ENCODE measurements at regions not wholly inside any gene's neighbourhood (a gene's known extent, or its start where the extent isn't known, plus 50 kb on each side); places are given as distances from the start of the nearest gene placed in this dataset.

DNA sequence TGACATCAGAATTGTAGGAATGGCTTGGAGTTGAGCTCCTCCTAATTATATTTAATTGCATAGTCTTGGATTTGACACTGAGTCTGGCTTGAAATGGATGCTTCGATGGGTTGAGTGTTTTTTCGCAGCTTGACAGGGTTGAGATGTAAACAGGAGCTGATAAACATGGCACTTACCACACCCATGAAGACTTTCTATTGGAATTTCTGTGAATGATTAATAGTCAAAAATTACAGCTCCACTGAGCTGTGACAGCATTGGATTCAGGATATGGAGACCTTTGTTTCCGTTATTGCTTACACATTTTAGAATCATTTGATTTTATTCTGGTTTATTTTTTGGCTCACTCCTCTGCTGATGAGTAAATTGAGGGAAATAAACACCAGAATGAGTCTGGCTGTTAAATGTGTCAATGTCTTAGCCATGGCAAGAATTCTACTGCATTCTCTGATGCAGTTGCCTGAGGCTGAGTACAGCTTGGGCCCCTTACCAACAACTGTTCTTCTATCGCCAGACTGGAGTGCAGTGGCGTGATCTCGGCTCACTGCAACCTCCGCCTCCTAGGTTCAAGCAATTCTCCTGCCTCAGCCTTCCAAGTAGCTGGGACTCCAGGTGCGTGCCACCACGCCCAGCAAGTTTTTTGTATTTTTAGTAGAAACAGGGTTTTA is 128.1 kb upstream of the DOK5 start:
- TF ChIP-seq, protein P1, sequence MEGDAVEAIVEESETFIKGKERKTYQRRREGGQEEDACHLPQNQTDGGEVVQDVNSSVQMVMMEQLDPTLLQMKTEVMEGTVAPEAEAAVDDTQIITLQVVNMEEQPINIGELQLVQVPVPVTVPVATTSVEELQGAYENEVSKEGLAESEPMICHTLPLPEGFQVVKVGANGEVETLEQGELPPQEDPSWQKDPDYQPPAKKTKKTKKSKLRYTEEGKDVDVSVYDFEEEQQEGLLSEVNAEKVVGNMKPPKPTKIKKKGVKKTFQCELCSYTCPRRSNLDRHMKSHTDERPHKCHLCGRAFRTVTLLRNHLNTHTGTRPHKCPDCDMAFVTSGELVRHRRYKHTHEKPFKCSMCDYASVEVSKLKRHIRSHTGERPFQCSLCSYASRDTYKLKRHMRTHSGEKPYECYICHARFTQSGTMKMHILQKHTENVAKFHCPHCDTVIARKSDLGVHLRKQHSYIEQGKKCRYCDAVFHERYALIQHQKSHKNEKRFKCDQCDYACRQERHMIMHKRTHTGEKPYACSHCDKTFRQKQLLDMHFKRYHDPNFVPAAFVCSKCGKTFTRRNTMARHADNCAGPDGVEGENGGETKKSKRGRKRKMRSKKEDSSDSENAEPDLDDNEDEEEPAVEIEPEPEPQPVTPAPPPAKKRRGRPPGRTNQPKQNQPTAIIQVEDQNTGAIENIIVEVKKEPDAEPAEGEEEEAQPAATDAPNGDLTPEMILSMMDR (IDR thresholded peaks at IDR 0.05): no peak
- TF ChIP-seq NR2C2 (CRISPR knock-in tag; IDR thresholded peaks at IDR 0.05) (no peak), CREB1 (CRISPR knock-in tag; IDR thresholded peaks at IDR 0.05) (no peak), NFYB (CRISPR knock-in tag; conservative IDR thresholded peaks at IDR 0.05; ENCODE audit: low read depth) (no peak), ZNF416 (CRISPR knock-in tag; IDR thresholded peaks at IDR 0.05) (no peak), RELA (CRISPR knock-in tag; IDR thresholded peaks at IDR 0.05; ENCODE audit: borderline replicate concordance) (no peak), IRF2 (CRISPR knock-in tag; IDR thresholded peaks at IDR 0.05; ENCODE audit: borderline replicate concordance, low read depth) (no peak), ATF1 (CRISPR knock-in tag; IDR thresholded peaks at IDR 0.05) (no peak), ZBTB21 (CRISPR knock-in tag; IDR thresholded peaks at IDR 0.05; ENCODE audit: borderline replicate concordance) (no peak)
- TF ChIP-seq, protein P2, sequence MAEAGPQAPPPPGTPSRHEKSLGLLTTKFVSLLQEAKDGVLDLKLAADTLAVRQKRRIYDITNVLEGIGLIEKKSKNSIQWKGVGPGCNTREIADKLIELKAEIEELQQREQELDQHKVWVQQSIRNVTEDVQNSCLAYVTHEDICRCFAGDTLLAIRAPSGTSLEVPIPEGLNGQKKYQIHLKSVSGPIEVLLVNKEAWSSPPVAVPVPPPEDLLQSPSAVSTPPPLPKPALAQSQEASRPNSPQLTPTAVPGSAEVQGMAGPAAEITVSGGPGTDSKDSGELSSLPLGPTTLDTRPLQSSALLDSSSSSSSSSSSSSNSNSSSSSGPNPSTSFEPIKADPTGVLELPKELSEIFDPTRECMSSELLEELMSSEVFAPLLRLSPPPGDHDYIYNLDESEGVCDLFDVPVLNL (CRISPR knock-in tag; IDR thresholded peaks at IDR 0.05; ENCODE audit: borderline replicate concordance, low read depth): no peak
- TF ChIP-seq, protein P3, sequence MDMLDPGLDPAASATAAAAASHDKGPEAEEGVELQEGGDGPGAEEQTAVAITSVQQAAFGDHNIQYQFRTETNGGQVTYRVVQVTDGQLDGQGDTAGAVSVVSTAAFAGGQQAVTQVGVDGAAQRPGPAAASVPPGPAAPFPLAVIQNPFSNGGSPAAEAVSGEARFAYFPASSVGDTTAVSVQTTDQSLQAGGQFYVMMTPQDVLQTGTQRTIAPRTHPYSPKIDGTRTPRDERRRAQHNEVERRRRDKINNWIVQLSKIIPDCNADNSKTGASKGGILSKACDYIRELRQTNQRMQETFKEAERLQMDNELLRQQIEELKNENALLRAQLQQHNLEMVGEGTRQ (CRISPR knock-in tag; IDR thresholded peaks at IDR 0.05): no peak
- TF ChIP-seq, protein P4, sequence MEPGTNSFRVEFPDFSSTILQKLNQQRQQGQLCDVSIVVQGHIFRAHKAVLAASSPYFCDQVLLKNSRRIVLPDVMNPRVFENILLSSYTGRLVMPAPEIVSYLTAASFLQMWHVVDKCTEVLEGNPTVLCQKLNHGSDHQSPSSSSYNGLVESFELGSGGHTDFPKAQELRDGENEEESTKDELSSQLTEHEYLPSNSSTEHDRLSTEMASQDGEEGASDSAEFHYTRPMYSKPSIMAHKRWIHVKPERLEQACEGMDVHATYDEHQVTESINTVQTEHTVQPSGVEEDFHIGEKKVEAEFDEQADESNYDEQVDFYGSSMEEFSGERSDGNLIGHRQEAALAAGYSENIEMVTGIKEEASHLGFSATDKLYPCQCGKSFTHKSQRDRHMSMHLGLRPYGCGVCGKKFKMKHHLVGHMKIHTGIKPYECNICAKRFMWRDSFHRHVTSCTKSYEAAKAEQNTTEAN (CRISPR knock-in tag; IDR thresholded peaks at IDR 0.05): no peak
